Trophoblast cell (in vitro differentiated cells and primary cell): ENCODE measurements at regions not wholly inside any gene's neighbourhood (a gene's known extent, or its start where the extent isn't known, plus 50 kb on each side); places are given as distances from the start of the nearest gene placed in this dataset.
A peak's percentile ranks its signal among the peaks of the same experiment; 100 is the strongest.

ENCODE experiments used
- DNase-seq, 2 donors: peaks; one replicate each; pipeline ENCODE4 v3.0.0-alpha.2; 2016
- H2AFZ ChIP-seq: 2 replicates; pipeline ENCODE4 v1.6.1; 2013; ENCODE audit warnings: low read length, moderate library complexity, mild to moderate bottlenecking; ENCODE audit not compliant: insufficient read depth, poor library complexity
- H2AK5ac ChIP-seq: 2 replicates; pipeline ENCODE4 v1.6.1; 2013; ENCODE audit warnings: mild to moderate bottlenecking, low read length
- H2BK120ac ChIP-seq: 2 replicates; pipeline ENCODE4 v1.6.1; 2013; ENCODE audit warnings: low read length, mild to moderate bottlenecking, moderate library complexity; ENCODE audit not compliant: insufficient read depth, poor library complexity
- H2BK12ac ChIP-seq: 2 replicates; pipeline ENCODE4 v1.6.1; 2013; ENCODE audit warnings: mild to moderate bottlenecking, low read length, moderate library complexity
- H2BK5ac ChIP-seq: 2 replicates; pipeline ENCODE4 v1.6.1; 2013; ENCODE audit warnings: low read length, low read depth, moderate library complexity, mild to moderate bottlenecking; ENCODE audit not compliant: poor library complexity
- H3K14ac ChIP-seq: 2 replicates; pipeline ENCODE4 v1.6.1; 2013; ENCODE audit warnings: mild to moderate bottlenecking, low read length
- H3K18ac ChIP-seq: 2 replicates; pipeline ENCODE4 v1.6.1; 2013; ENCODE audit warnings: mild to moderate bottlenecking, low read length
- H3K23ac ChIP-seq: 2 replicates; pipeline ENCODE4 v1.6.1; 2013; ENCODE audit warnings: low read length
- H3K27ac ChIP-seq: 2 replicates; pipeline ENCODE4 v1.5.1; 2013; ENCODE audit warnings: low read depth, mild to moderate bottlenecking, inconsistent platforms, low read length, moderate library complexity
- H3K27me3 ChIP-seq: 2 replicates; pipeline ENCODE4 v1.6.1; 2013; ENCODE audit warnings: inconsistent platforms, mild to moderate bottlenecking, low read length, moderate library complexity; ENCODE audit not compliant: insufficient read depth
- H3K36me3 ChIP-seq, 2 experiments: 1 replicate in 1 of 2; 2 replicates in 1 of 2; pipeline ENCODE4 v1.6.1; 2013; ENCODE audit warnings: low read length in 2 of 2, mild to moderate bottlenecking in 2 of 2, moderate library complexity in 1 of 2; ENCODE audit not compliant: insufficient read depth in 2 of 2, control insufficient read depth in 1 of 2
- H3K4ac ChIP-seq: 2 replicates; pipeline ENCODE4 v1.6.1; 2013; ENCODE audit warnings: low read depth, mild to moderate bottlenecking, low read length, moderate library complexity
- H3K4me1 ChIP-seq, 2 experiments: 1 replicate in 1 of 2; 2 replicates in 1 of 2; pipeline ENCODE4 v1.6.1; 2013; ENCODE audit warnings: low read length in 2 of 2, mild to moderate bottlenecking in 2 of 2, moderate library complexity in 1 of 2; ENCODE audit not compliant: insufficient read depth in 2 of 2, control insufficient read depth in 1 of 2
- H3K4me2 ChIP-seq: 2 replicates; pipeline ENCODE4 v1.6.1; 2013; ENCODE audit warnings: inconsistent platforms, mild to moderate bottlenecking, low read length, moderate library complexity
- H3K4me3 ChIP-seq: 2 replicates; pipeline ENCODE4 v1.5.1; 2013; ENCODE audit warnings: mild to moderate bottlenecking, low read depth, low read length, inconsistent platforms
- H3K79me1 ChIP-seq: one replicate; pipeline ENCODE4 v1.6.1; 2013; ENCODE audit warnings: low read length
- H3K79me2 ChIP-seq: 2 replicates; pipeline ENCODE4 v1.6.1; 2013; ENCODE audit warnings: low read length, mild to moderate bottlenecking; ENCODE audit not compliant: control insufficient read depth, insufficient read depth, poor library complexity
- H3K9ac ChIP-seq: 2 replicates; pipeline ENCODE4 v1.6.1; 2013; ENCODE audit warnings: mild to moderate bottlenecking, low read length
- H3K9me3 ChIP-seq: 2 replicates; pipeline ENCODE4 v1.6.1; 2013; ENCODE audit warnings: low read depth, mild to moderate bottlenecking, control low read depth, inconsistent platforms, low read length; ENCODE audit not compliant: insufficient read depth
- H4K12ac ChIP-seq: 2 replicates; pipeline ENCODE4 v1.6.1; 2013; ENCODE audit warnings: low read depth, mild to moderate bottlenecking, low read length, moderate library complexity
- H4K8ac ChIP-seq: 2 replicates; pipeline ENCODE4 v1.6.1; 2013; ENCODE audit warnings: low read depth, mild to moderate bottlenecking, low read length, moderate library complexity
- H4K91ac ChIP-seq: one replicate; pipeline ENCODE4 v1.6.1; 2013; ENCODE audit warnings: low read depth, mild to moderate bottlenecking, low read length, moderate library complexity
- WGBS: extraction: QIAGEN DNeasy Blood & Tissue Kit; methylation state at CpG from one replicate; pipeline ENCODE4 v1.1.7; 2013; ENCODE audit warnings: missing lambda C conversion rate; ENCODE audit not compliant: insufficient read length, insufficient coverage; ENCODE audit errors: extremely low coverage; 5-methylcytosine and 5-hydroxymethylcytosine counted together

DNA sequence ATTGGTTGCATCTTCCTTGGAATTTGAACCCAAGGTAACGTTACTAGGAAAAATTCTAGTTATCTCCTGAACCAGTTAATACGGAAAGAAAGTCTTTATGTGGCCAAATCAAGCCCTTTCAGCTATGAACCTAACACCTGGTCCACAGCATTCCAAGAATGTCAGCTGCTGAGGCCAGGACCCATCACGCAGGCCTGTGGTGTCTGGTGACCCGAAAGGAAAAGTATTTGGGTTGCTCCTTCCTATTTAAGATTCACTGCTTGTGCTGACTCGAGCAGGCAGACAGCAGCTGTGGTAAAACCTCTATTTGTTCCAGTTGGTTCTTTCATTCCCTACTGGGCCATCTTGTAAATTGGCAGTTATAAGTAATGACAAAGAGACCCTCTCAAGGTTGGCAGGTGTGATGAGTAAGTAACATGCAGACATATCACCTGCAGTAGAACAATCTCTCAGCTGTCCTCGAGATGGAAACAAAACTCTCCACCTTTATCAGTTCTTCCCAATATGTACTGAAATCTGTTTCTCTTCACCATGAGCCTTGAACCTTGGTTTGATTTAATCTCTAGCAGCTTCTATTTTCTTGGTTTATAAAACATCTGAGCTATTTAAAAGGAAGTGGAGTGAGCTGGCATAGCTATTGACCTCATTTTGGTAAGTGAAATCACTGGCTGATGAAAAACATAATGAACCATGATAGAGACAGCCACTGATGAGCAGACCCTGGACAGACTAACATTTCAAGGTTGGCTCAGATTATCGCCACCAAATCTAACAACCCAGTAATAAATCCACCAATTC lies 182.1 kb upstream of the SMIM31 start:
- Histone ChIP-seq H3K14ac (no peak overlapping the region), H3K18ac (no peak overlapping the region), H3K23ac (no peak overlapping the region), H3K4ac (no peak overlapping the region), H3K9me3 (no peaks in the 10 kb centered on the region), H2AK5ac (no peak overlapping the region), H2BK5ac (no peak overlapping the region), H2BK120ac (no peak overlapping the region), H3K4me3 (no peak overlapping the region), H2AFZ (no peak overlapping the region), H4K12ac (no peak overlapping the region), H4K8ac (no peak overlapping the region), H3K4me2 (no peak overlapping the region), H3K9ac (no peak overlapping the region), H3K27me3 (no peaks in the 10 kb centered on the region), H3K79me1 (no peaks in the 10 kb centered on the region), H3K27ac (no peak overlapping the region), H3K79me2 (no peaks in the 10 kb centered on the region), H3K4me1 (no peaks in the 10 kb centered on the region), H2BK12ac (no peak overlapping the region), H4K91ac (no peak overlapping the region), H3K36me3 (no peaks in the 10 kb centered on the region)
- DNase-seq = peak; percentile 62 to 76
- WGBS = no CpG with 5 or more reads among the region's 7 CpGs

DNA sequence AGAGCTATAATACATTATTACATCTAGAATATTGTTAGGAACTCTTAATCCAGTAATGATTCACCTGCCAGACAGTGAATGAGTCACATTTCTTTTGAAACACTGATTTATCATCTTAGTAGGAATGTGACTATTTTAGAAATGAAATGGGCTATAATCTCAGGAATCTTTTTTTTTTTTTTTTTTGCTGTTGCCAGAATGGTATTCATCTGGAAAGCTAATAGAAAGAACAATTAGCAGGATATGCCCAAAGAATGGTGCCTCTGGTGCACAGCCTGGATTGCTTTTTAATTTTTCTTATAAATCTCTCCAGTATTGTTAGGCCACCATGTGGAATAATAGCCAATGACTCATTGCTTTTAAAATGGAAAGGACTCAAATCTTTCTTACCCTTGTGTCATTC lies 181.1 kb upstream of the SMIM31 start:
- no peak overlapping the region for H4K8ac ChIP-seq
- no peaks in the 10 kb centered on the region for H3K36me3 ChIP-seq
- no peaks in the 10 kb centered on the region for H3K27me3 ChIP-seq
- H4K12ac ChIP-seq = no peak overlapping the region
- no peak overlapping the region for H3K14ac ChIP-seq
- no peak overlapping the region for H2AFZ ChIP-seq
- H3K4ac ChIP-seq = no peak overlapping the region
- H3K9ac ChIP-seq = no peak overlapping the region
- H3K4me3 ChIP-seq = no peak overlapping the region
- no peaks in the 10 kb centered on the region for H3K4me1 ChIP-seq
- H3K4me2 ChIP-seq = no peak overlapping the region
- H2BK120ac ChIP-seq = no peak overlapping the region
- no peak overlapping the region for H3K23ac ChIP-seq
- H3K18ac ChIP-seq = no peak overlapping the region
- H3K79me1 ChIP-seq = no peaks in the 10 kb centered on the region
- peak in 1 of 2 donors; percentile 84 for DNase-seq
- H2BK12ac ChIP-seq = no peak overlapping the region
- no peak overlapping the region for H4K91ac ChIP-seq
- no peak overlapping the region for H3K27ac ChIP-seq
- H2AK5ac ChIP-seq = no peak overlapping the region
- no peak overlapping the region for H2BK5ac ChIP-seq
- no peaks in the 10 kb centered on the region for H3K79me2 ChIP-seq
- H3K9me3 ChIP-seq = no peaks in the 10 kb centered on the region

DNA sequence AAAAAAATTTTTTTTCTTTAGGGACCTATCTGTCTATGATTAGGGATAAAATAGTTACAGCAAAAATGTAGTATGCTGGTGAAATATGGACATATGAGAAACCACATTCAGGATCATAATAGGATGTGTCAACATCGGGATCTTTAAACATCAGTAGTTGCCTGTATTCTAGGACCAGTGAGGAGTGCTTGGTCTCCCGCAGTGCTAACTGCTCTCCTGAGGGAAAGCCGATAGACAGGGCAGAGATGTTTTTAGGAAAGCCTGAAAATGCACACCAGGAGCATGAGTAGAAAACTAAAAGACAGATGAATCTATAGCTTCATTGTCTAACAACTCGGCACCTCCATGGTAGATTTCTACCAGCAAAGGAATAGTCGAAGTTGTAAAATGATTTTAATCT lies 178.1 kb upstream of the SMIM31 start:
- no peak overlapping the region for H3K18ac ChIP-seq
- H3K79me2 ChIP-seq = no peaks in the 10 kb centered on the region
- no peak overlapping the region for H2AK5ac ChIP-seq
- H4K12ac ChIP-seq = no peak overlapping the region
- no peak overlapping the region for H3K9ac ChIP-seq
- no CpG with 5 or more reads among the region's 5 CpGs for WGBS
- H4K91ac ChIP-seq = no peak overlapping the region
- H3K79me1 ChIP-seq = no peaks in the 10 kb centered on the region
- H3K14ac ChIP-seq = no peak overlapping the region
- H2BK12ac ChIP-seq = no peak overlapping the region
- H3K23ac ChIP-seq = no peak overlapping the region
- no peaks in the 10 kb centered on the region for H3K36me3 ChIP-seq
- DNase-seq = no peak
- H3K4me1 ChIP-seq = no peaks in the 10 kb centered on the region
- no peak overlapping the region for H3K4me2 ChIP-seq
- H2BK5ac ChIP-seq = no peak overlapping the region
- no peak overlapping the region for H2BK120ac ChIP-seq
- no peak overlapping the region for H2AFZ ChIP-seq
- no peak overlapping the region for H3K27ac ChIP-seq
- no peak overlapping the region for H3K4me3 ChIP-seq
- no peak overlapping the region for H3K4ac ChIP-seq
- H4K8ac ChIP-seq = no peak overlapping the region
- no peaks in the 10 kb centered on the region for H3K27me3 ChIP-seq
- H3K9me3 ChIP-seq = no peaks in the 10 kb centered on the region

DNA sequence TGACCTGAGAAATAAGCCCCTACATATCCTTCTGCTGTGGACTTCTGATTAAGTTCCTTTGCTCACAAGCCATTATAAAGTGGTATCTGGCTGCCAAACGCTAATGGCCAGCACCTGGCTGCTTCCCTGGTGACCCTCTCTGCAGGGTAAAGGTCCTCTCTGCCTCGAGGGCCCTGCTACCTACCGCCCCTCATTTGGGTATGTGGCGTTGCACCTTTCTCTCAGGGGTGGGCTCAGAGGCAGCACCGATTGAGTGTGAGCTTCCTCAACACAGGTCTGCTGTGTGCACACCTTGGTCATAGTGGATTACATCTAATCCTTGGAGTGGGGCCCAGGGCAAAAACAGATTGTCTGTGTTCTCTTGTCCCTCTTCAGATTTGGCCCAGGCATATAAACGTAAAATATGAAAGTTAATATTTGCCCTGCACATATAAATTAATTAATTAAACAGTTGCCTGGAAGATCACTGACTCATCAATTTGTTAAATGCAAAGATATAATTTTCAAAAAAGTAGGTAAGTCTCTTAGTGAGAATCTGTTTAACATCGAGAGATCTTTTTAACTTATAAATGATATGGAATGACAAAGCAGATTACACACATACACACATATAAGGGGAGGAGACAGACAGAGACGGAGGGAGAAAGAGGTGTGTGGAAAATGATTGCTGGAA lies 174.5 kb upstream of the SMIM31 start:
- H3K23ac ChIP-seq = no peak overlapping the region
- no peak overlapping the region for H2BK5ac ChIP-seq
- no peak overlapping the region for H4K8ac ChIP-seq
- H3K9ac ChIP-seq = no peak overlapping the region
- no peak overlapping the region for H3K4me3 ChIP-seq
- H3K27me3 ChIP-seq = no peaks in the 10 kb centered on the region
- H3K9me3 ChIP-seq = no peaks in the 10 kb centered on the region
- no peak overlapping the region for H2AFZ ChIP-seq
- no peaks in the 10 kb centered on the region for H3K79me1 ChIP-seq
- H4K91ac ChIP-seq = no peak overlapping the region
- H3K79me2 ChIP-seq = no peaks in the 10 kb centered on the region
- no peak for DNase-seq
- H3K27ac ChIP-seq = no peak overlapping the region
- no peaks in the 10 kb centered on the region for H3K4me1 ChIP-seq
- no peak overlapping the region for H3K18ac ChIP-seq
- H2BK120ac ChIP-seq = no peak overlapping the region
- no peaks in the 10 kb centered on the region for H3K36me3 ChIP-seq
- WGBS = no CpG with 5 or more reads among the region's 8 CpGs
- no peak overlapping the region for H2BK12ac ChIP-seq
- H3K4ac ChIP-seq = no peak overlapping the region
- no peak overlapping the region for H4K12ac ChIP-seq
- no peak overlapping the region for H2AK5ac ChIP-seq
- no peak overlapping the region for H3K4me2 ChIP-seq
- no peak overlapping the region for H3K14ac ChIP-seq
